HL-60 (cell line): ENCODE measurements at regions not wholly inside any gene's neighbourhood (a gene's known extent, or its start where the extent isn't known, plus 50 kb on each side); places are given as distances from the start of the nearest gene placed in this dataset.

Experiments used
- DNase-seq, 2 experiments: peaks; one replicate each; pipeline ENCODE4 v3.0.0-alpha.2; 2010 to 2020; ENCODE audit warnings: low read depth in 1 of 2, low spot score in 1 of 2
- H3K27ac ChIP-seq: fragments of 250-450 bp; sonication (Bioruptor Pico); replicated peaks from 2 replicates; pipeline ENCODE4 v1.5.1; 2020; ENCODE audit warnings: mild to moderate bottlenecking, moderate library complexity
- H3K27me3 ChIP-seq: fragments of 250-450 bp; sonication (Bioruptor Pico); 2 replicates; pipeline ENCODE4 v1.5.1; 2021; ENCODE audit warnings: mild to moderate bottlenecking, moderate library complexity; ENCODE audit not compliant: insufficient read depth, poor library complexity, severe bottlenecking
- H3K4me3 ChIP-seq: replicated peaks from 2 replicates; pipeline ENCODE4 v1.5.1; 2011; ENCODE audit warnings: mild to moderate bottlenecking, control low read depth, low read length; ENCODE audit not compliant: insufficient read depth
- GABPA ChIP-seq: IDR thresholded peaks from 2 replicates; pipeline ENCODE4 v1.6.1; 2012; ENCODE audit warnings: low read depth
- POLR2AphosphoS5 ChIP-seq: IDR thresholded peaks from 2 replicates; pipeline ENCODE4 v1.6.1; 2012; ENCODE audit warnings: low read depth
- SPI1 ChIP-seq: IDR thresholded peaks from 2 replicates; pipeline ENCODE4 v1.6.1; 2012; ENCODE audit warnings: low read depth, mild to moderate bottlenecking, borderline replicate concordance
- TF ChIP-seq, protein P1 (sequence below): IDR thresholded peaks from one replicate; pipeline ENCODE4 v1.5.1; 2011; ENCODE audit warnings: low read length, control low read depth, inconsistent platforms; ENCODE audit not compliant: insufficient read depth
- TF ChIP-seq, protein P2 (sequence below): IDR thresholded peaks from 2 replicates; pipeline ENCODE4 v1.6.1; 2012; ENCODE audit warnings: low read depth; ENCODE audit not compliant: insufficient replicate concordance

DNA sequence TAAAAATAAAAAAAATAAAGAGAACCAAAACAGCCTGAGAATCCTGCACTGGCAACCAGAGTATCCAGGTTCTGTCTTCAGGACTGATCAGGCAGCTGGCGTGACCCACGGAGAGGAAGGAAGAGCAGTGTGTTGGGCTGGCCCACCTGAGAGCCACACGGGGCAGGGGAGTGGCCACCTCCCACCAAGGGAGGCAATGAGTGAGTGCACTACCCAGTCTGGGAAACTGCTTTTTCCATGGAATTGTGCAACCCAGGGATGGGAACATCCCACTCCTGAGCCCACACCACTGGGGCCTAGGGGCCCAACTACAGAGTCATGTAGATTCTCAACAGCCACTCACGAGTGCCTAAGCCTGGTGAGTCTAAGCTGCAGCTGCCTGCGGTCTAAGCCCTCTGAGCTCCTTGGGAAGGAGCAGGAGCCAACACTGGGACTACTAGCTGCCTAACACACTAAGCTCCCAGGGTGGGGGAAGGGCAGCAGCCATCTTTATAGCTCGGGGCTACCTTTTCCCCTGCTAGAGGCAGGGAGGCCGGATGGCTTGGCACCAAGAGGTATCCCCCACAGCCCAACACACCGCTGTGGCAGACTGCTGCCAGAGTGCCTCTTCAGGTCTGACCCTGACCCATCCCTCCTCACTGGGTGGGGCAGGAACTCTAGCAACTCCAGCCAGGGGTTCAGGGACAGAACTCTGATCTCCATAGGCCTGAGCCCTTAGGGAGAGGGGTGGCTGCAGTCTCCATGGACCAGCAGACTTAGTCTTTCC is 610.9 kb downstream of the RERGL start:
- H3K27me3 ChIP-seq, result no peaks in the 10 kb centered on the region
- no peak overlapping the region for H3K27ac ChIP-seq
- DNase-seq, result no peak
- TF ChIP-seq, protein P1, sequence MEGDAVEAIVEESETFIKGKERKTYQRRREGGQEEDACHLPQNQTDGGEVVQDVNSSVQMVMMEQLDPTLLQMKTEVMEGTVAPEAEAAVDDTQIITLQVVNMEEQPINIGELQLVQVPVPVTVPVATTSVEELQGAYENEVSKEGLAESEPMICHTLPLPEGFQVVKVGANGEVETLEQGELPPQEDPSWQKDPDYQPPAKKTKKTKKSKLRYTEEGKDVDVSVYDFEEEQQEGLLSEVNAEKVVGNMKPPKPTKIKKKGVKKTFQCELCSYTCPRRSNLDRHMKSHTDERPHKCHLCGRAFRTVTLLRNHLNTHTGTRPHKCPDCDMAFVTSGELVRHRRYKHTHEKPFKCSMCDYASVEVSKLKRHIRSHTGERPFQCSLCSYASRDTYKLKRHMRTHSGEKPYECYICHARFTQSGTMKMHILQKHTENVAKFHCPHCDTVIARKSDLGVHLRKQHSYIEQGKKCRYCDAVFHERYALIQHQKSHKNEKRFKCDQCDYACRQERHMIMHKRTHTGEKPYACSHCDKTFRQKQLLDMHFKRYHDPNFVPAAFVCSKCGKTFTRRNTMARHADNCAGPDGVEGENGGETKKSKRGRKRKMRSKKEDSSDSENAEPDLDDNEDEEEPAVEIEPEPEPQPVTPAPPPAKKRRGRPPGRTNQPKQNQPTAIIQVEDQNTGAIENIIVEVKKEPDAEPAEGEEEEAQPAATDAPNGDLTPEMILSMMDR, result no peak
- TF ChIP-seq, protein P2, sequence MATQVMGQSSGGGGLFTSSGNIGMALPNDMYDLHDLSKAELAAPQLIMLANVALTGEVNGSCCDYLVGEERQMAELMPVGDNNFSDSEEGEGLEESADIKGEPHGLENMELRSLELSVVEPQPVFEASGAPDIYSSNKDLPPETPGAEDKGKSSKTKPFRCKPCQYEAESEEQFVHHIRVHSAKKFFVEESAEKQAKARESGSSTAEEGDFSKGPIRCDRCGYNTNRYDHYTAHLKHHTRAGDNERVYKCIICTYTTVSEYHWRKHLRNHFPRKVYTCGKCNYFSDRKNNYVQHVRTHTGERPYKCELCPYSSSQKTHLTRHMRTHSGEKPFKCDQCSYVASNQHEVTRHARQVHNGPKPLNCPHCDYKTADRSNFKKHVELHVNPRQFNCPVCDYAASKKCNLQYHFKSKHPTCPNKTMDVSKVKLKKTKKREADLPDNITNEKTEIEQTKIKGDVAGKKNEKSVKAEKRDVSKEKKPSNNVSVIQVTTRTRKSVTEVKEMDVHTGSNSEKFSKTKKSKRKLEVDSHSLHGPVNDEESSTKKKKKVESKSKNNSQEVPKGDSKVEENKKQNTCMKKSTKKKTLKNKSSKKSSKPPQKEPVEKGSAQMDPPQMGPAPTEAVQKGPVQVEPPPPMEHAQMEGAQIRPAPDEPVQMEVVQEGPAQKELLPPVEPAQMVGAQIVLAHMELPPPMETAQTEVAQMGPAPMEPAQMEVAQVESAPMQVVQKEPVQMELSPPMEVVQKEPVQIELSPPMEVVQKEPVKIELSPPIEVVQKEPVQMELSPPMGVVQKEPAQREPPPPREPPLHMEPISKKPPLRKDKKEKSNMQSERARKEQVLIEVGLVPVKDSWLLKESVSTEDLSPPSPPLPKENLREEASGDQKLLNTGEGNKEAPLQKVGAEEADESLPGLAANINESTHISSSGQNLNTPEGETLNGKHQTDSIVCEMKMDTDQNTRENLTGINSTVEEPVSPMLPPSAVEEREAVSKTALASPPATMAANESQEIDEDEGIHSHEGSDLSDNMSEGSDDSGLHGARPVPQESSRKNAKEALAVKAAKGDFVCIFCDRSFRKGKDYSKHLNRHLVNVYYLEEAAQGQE, result no peak
- TF ChIP-seq SPI1 (no peak), GABPA (no peak), POLR2AphosphoS5 (no peak)
- no peak overlapping the region for H3K4me3 ChIP-seq

DNA sequence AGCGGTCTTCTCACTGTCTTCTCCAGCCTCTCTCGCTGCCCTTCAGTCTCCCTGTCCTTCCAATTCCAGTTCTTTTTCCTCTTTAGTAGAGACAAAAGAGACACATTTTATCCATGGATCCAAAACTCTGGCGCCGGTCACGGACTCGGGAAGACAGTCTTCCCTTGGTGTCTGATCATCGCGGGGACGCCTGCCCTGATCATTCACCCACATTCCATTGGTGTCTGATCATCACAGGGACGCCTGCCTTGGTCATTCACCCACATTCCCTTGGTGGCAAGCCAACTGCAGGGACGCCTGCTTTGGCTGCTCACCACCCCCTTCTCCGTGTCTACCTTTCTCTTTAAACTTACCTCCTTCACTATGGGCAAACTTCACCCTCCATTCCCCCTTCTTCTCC is 619.5 kb downstream of the RERGL start:
- Histone ChIP-seq H3K4me3 (no peak overlapping the region), H3K27ac (no peak overlapping the region), H3K27me3 (no peaks in the 10 kb centered on the region)
- TF ChIP-seq, protein P2, result no peak
- no peak for TF ChIP-seq POLR2AphosphoS5
- no peak for TF ChIP-seq SPI1
- TF ChIP-seq GABPA, result no peak
- TF ChIP-seq, protein P1, result no peak
- no peak for DNase-seq

DNA sequence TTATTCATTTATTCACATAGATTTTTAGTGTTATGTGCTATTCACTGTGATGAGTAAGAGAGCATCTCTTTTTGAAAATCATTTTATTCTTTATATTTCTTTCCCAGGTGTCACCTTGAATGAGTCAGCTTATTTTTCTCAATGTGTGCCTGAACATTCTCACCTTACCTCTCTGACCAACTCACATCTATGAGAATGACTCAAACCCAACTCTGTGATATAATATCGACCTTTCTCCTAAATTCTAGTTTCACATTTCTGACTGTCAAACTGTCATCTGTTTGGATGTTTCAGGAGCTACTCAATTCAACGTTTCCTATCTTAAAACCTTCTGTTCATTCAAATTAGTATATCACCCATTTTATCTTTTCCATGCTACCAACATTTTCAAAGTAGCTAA is 630.8 kb downstream of the RERGL start:
- DNase-seq, result no peak

More for the DNA sequence above, 630.8 kb downstream of the RERGL start:
- TF ChIP-seq, protein P2, result no peak
- TF ChIP-seq POLR2AphosphoS5, result no peak
- TF ChIP-seq, protein P1, result no peak
- TF ChIP-seq SPI1, result no peak
- TF ChIP-seq GABPA, result no peak
- H3K27me3 ChIP-seq, result no peaks in the 10 kb centered on the region
- H3K27ac ChIP-seq, result no peak overlapping the region
- H3K4me3 ChIP-seq, result no peak overlapping the region
